ENCODE measurements at regions not wholly inside any gene's neighbourhood (a gene's known extent, or its start where the extent isn't known, plus 50 kb on each side); places are given as distances from the start of the nearest gene placed in this dataset.

DNA sequence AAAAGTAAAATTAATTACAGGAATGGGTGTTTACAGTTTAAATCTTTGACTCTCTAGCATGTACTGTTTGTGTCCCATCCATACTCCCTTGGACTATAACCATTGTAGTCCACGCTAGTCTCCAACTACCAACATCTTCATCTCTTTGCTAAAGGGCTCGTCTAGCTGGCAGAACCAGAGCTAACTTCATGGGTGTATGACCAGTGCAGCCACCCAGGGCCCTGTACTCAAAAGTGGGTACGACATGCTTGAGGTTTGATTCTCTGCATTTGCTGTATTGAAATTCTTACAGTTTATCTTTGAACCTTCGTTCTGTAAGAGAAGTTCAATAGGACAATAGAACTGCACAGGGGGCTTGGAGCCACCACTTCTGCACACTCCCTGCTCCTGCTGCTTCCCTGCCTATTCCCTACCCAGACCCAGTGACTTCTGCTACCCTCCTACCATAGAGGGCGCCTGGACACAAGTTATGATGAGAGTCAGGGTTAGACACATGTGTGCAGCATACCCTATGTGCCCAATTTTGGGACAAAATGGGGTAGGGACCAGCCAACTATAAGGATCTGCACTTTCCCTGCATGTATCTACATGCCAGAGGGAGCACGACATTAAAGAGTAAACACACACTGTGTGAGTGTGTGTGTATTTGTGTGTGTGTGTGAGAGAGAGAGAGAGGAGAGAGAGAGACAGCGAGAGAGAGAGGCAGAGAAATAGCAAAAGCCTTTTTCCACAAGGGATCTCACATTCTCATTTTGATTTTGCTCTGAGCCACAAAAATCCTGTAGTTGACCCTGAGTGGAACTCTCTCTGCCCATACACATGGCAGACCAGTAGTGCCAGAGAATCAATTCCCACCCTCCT lies 59.0 kb upstream of the NECTIN3 start:
- Histone ChIP-seq H3K36me3 (no peaks in the 10 kb centered on the region), H3K9me3 (no peaks in the 10 kb centered on the region), H3K27me3 (no peaks in the 10 kb centered on the region), H3K4me1 (no peaks in the 10 kb centered on the region), H3K27ac (no peak overlapping the region), H3K4me3 (no peak overlapping the region)
- no peak for TF ChIP-seq POLR2A (IDR thresholded peaks at IDR 0.05)
- TF ChIP-seq, protein P1, sequence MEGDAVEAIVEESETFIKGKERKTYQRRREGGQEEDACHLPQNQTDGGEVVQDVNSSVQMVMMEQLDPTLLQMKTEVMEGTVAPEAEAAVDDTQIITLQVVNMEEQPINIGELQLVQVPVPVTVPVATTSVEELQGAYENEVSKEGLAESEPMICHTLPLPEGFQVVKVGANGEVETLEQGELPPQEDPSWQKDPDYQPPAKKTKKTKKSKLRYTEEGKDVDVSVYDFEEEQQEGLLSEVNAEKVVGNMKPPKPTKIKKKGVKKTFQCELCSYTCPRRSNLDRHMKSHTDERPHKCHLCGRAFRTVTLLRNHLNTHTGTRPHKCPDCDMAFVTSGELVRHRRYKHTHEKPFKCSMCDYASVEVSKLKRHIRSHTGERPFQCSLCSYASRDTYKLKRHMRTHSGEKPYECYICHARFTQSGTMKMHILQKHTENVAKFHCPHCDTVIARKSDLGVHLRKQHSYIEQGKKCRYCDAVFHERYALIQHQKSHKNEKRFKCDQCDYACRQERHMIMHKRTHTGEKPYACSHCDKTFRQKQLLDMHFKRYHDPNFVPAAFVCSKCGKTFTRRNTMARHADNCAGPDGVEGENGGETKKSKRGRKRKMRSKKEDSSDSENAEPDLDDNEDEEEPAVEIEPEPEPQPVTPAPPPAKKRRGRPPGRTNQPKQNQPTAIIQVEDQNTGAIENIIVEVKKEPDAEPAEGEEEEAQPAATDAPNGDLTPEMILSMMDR (IDR thresholded peaks at IDR 0.05), result peak in 3 of 6 experiments; percentile 19 to 26 (median 23)
- no peak for DNase-seq

Small RNA genes lying in the stretch of these regions (small RNA-seq; reads per million reads assigned to genes)
- 0 reads per million in 2 donors for gene AC078918.1
- gene MIR4445, result 0 reads per million in 2 donors
- 0 reads per million in 2 donors for gene RF00019
- 0 reads per million in 2 donors for gene RNU6ATAC15P

All from Peyer's patch (tissue), 4 donors.